DND-41 (cell line): ENCODE measurements at regions not wholly inside any gene's neighbourhood (a gene's known extent, or its start where the extent isn't known, plus 50 kb on each side); places are given as distances from the start of the nearest gene placed in this dataset.

Experiments used
- ATAC-seq: fragments of 200-7000 bp; cut with Tn5 transposase; 3 replicates; pipeline ENCODE4 v1.9.1; 2021; ENCODE audit warnings: low read depth; ENCODE audit not compliant: insufficient read depth
- DNase-seq: peaks from one replicate; pipeline ENCODE4 v3.0.0-alpha.2; 2020
- H2AFZ ChIP-seq: 2 replicates; pipeline ENCODE4 v1.6.0; 2012; ENCODE audit warnings: low read depth, low read length
- H3K27ac ChIP-seq: 2 replicates; pipeline ENCODE4 v1.5.1; 2012; ENCODE audit warnings: low read length, inconsistent platforms
- H3K27me3 ChIP-seq: fragments of 200-600 bp; sonication (generic); 2 replicates; pipeline ENCODE4 v1.6.0; 2012; ENCODE audit warnings: low read length, mild to moderate bottlenecking, inconsistent platforms; ENCODE audit not compliant: insufficient read depth, poor library complexity
- H3K36me3 ChIP-seq: 2 replicates; pipeline ENCODE4 v1.5.1; 2012; ENCODE audit warnings: low read length, inconsistent platforms; ENCODE audit not compliant: insufficient read depth
- H3K4me1 ChIP-seq: 2 replicates; pipeline ENCODE4 v1.5.1; 2012; ENCODE audit warnings: mild to moderate bottlenecking, low read length; ENCODE audit not compliant: insufficient read depth
- H3K4me2 ChIP-seq: 2 replicates; pipeline ENCODE4 v1.6.0; 2012; ENCODE audit warnings: mild to moderate bottlenecking, moderate library complexity, low read length, inconsistent platforms; ENCODE audit not compliant: insufficient read depth
- H3K4me3 ChIP-seq, 2 experiments: fragments of 200-600 bp in 1 of 2; shearing (Covaris generic) in 1 of 2; 2 replicates each; pipeline ENCODE4 v1.5.1; 2012 to 2016; ENCODE audit warnings: inconsistent platforms in 2 of 2, low read length in 2 of 2, mild to moderate bottlenecking in 2 of 2, low read depth in 1 of 2, moderate library complexity in 1 of 2
- H3K79me2 ChIP-seq: 2 replicates; pipeline ENCODE4 v1.6.0; 2012; ENCODE audit warnings: low read length, inconsistent platforms; ENCODE audit not compliant: insufficient read depth
- H3K9ac ChIP-seq: 2 replicates; pipeline ENCODE4 v1.6.0; 2012; ENCODE audit warnings: low read depth, mild to moderate bottlenecking, inconsistent platforms, low read length, moderate library complexity
- H3K9me3 ChIP-seq: 2 replicates; pipeline ENCODE4 v1.5.1; 2012; ENCODE audit warnings: low read length, moderate library complexity, mild to moderate bottlenecking, inconsistent platforms; ENCODE audit not compliant: insufficient read depth, severe bottlenecking
- H4K20me1 ChIP-seq: 2 replicates; pipeline ENCODE4 v1.6.0; 2012; ENCODE audit warnings: low read length; ENCODE audit not compliant: insufficient read depth
- CTCF ChIP-seq: IDR thresholded peaks from 2 replicates; pipeline ENCODE4 v1.5.1; 2012; ENCODE audit warnings: borderline replicate concordance, low read length, moderate library complexity, mild to moderate bottlenecking; ENCODE audit not compliant: poor library complexity, severe bottlenecking; ENCODE audit errors: extremely low read depth
- EZH2 ChIP-seq: IDR thresholded peaks from 3 replicates; pipeline ENCODE4 v1.6.1; 2012; ENCODE audit warnings: borderline replicate concordance, low read depth, mild to moderate bottlenecking, moderate library complexity, low read length, inconsistent platforms; ENCODE audit not compliant: severe bottlenecking

DNA sequence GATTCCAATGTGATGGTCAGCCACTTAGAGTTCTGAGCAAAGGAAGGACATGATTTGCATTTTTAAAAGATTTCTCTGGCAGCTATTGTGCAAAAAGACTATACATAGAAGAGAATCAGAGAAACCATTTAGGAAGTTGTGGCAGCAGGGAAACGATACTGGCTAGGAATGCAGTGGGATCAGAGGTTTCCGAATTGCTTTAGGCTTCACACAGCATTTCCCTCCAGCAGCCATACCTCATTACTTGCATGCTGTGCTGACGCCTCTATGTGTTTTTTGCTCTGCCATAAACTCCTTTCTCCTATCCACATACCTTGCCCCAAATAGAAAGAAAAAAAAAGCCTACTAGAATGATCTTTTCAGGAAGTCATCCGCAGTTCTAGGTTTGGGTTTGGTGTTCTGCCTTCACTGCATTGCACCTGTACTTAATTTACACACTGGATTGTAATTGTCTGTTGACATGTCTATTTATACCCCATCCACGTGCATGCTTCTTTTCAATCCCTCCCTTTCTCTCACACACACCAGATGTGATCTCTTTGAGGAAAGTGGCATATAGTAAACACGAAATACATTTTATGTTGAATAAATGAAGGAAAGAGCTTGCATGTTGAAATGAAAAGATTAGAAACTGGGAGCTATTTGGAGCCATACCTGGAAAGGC, 860.3 kb upstream of the SEMA6D start:
- Histone ChIP-seq H3K4me3 (no peak overlapping the region), H3K27me3 (no peaks in the 10 kb centered on the region), H3K36me3 (no peaks in the 10 kb centered on the region), H4K20me1 (no peaks in the 10 kb centered on the region), H3K9ac (no peak overlapping the region), H3K4me2 (no peak overlapping the region), H3K79me2 (no peaks in the 10 kb centered on the region), H3K4me1 (no peaks in the 10 kb centered on the region), H3K9me3 (no peaks in the 10 kb centered on the region), H2AFZ (no peak overlapping the region), H3K27ac (no peak overlapping the region)
- TF ChIP-seq EZH2 (no peak), CTCF (no peak)
- no peak for ATAC-seq
- DNase-seq: no peak

GRCh38 chr15:46858150-46858549, 859.2 kb upstream of the SEMA6D start:
- H3K79me2 ChIP-seq: no peaks in the 10 kb centered on the region
- no peaks in the 10 kb centered on the region for H3K4me1 ChIP-seq
- no peak overlapping the region for H3K4me3 ChIP-seq
- ATAC-seq (no peak), DNase-seq (no peak)
- no peaks in the 10 kb centered on the region for H3K36me3 ChIP-seq
- no peak overlapping the region for H3K4me2 ChIP-seq
- no peaks in the 10 kb centered on the region for H4K20me1 ChIP-seq
- H3K27ac ChIP-seq: no peak overlapping the region
- no peak overlapping the region for H2AFZ ChIP-seq
- no peak overlapping the region for H3K9ac ChIP-seq
- H3K9me3 ChIP-seq: no peaks in the 10 kb centered on the region
- H3K27me3 ChIP-seq: no peaks in the 10 kb centered on the region
- TF ChIP-seq EZH2 (no peak), CTCF (no peak)

DNA sequence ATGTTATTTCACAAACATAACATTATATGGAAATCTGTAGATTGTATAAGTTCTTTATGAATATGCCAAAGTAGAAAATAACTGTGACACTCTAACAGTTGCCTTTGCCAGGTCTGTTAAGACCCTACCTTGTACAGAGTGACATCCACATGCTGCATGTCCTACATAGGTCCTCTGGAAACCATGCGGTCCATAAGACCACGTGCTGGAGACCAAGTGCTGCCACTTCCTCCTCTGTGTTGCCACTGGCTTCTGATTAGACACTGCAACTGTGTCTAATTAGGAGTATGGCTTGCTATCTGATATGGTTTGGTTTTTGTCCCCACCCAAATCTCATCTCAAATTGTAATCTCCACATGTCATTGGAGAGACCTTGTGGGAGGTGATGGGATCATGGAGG, 855.5 kb upstream of the SEMA6D start:
- TF ChIP-seq EZH2 (no peak), CTCF (no peak)
- Histone ChIP-seq H4K20me1 (no peaks in the 10 kb centered on the region), H3K79me2 (no peaks in the 10 kb centered on the region), H2AFZ (no peak overlapping the region), H3K36me3 (no peaks in the 10 kb centered on the region), H3K9me3 (no peaks in the 10 kb centered on the region), H3K4me2 (no peak overlapping the region), H3K9ac (no peak overlapping the region), H3K27ac (no peak overlapping the region), H3K4me3 (no peak overlapping the region), H3K4me1 (no peaks in the 10 kb centered on the region), H3K27me3 (no peaks in the 10 kb centered on the region)
- DNase-seq (no peak), ATAC-seq (no peak)
